Breast epithelium (tissue), 3 donors: ENCODE measurements at regions not wholly inside any gene's neighbourhood (a gene's known extent, or its start where the extent isn't known, plus 50 kb on each side); places are given as distances from the start of the nearest gene placed in this dataset.

Experiments
- CTCF ChIP-seq, 3 donors: fragments of 450-650 bp; IDR thresholded peaks; one replicate each; pipeline ENCODE4 v1.5.1; 2016 to 2017; ENCODE audit warnings: antibody characterized with exemption in 3 of 3, mild to moderate bottlenecking in 3 of 3, moderate library complexity in 3 of 3
- POLR2A ChIP-seq: fragments of 450-650 bp; IDR thresholded peaks from one replicate; pipeline ENCODE4 v1.6.1; 2016; ENCODE audit warnings: antibody characterized with exemption, mild to moderate bottlenecking, moderate library complexity
- POLR2AphosphoS5 ChIP-seq, 3 donors: sonication (generic); formaldehyde crosslinking; IDR thresholded peaks; one replicate each; pipeline ENCODE4 v1.6.1; 2017; ENCODE audit warnings: antibody characterized with exemption in 3 of 3

GRCh38 chr14:56025191-56025590, 93.0 kb upstream of the PELI2 start:
- TF ChIP-seq CTCF (IDR thresholded peaks at IDR 0.05) (no peak), POLR2A (no peak), POLR2AphosphoS5 (IDR thresholded peaks at IDR 0.05) (no peak)
